ENCODE measurements at regions not wholly inside any gene's neighbourhood (a gene's known extent, or its start where the extent isn't known, plus 50 kb on each side); places are given as distances from the start of the nearest gene placed in this dataset.
"Not testable (repeated sequence)": the region's sequence is repeated elsewhere in the genome, so short reads cannot be mapped to it uniquely, and the experiment has no call there.

DNA sequence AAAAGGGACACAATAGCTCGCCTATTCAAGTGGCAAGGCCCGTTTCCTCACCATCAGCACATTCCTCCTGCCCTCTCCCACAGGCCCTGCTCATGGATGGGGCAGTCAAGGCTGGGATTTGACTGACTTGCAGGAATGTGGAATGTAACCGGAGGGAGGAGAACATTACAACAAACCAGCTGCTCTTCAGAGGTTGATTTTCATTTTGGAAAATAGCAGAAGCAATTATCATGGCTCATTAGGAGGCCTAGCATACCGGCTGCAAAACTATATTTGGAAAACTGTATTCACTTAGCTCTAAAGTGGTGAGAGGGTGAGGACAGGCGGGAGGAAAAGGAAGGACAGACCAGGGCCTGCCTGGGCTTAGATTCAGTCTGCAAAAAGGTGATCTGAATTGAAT lies 283.7 kb downstream of the CD83 start:
- DNase-seq: no peak

DNA sequence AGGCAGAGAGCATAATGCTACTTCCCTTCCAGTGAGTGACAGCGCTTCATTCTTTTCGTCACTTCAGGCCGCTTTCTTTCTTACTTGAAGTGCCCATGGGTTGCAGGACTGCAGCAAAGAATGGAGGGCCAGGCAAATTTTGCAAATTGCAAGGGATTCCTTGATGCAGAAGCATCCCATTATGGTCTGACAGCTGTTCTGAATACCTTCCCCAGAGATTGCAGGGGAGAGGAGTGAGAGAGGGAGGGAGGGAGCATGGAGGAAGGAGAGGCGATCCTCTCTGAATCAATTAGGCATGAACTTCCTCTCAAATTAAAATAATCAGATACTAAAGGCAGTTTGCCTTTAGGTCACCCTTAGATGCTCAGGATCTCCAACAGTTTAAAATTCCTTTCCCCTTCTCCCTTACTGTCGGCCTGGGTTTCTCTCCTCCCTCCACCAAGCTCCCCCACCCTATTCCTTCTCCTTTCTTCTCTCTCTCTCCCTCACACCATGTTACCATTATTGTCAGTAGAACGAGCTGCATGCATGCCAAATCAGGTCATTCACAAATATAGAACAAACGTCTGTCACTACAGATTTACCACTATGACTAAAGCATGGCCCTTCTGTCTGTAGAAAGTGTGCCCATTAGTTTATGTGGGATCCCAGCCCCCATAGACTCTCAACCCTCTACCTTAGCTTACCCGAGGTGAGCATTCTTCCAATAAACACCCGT lies 289.2 kb downstream of the CD83 start:
- DNase-seq: no peak

DNA sequence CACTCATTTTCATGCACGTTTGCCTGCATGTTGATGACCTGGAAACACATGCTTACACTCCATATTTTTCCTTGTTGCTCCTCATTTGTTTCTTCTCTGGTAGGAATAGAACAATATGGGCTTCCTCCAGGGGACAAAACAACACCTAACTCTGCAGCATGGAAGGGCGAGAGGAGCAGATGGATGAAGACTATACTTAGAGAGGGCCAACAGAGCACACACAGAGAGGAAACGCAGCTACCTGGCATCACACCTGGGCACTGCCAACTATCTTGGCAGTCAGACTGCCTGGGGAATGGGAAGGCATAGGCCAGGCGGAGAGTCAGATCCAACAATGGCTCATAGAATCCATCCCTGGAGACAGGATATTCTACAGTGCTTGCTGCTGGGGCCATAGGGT lies 290.9 kb downstream of the CD83 start:
- DNase-seq: no peak

DNA sequence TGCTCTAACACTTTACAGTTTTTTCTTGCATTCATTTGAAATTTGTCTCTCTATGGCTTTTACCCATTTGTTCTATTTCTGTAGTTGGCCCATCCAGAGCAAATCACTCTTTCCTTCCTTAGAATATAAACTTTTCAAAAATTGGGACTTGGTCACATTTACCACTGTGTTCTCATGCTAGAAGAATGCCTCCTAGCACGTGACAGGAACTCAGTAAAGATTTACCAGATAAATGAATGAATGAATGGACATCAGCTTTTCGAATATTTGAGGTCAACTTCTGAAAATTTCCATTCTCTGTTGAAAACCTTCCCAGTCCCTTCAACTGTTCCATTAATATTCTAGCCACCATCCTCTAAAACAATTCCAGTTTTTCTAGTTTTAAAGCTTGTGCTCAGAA lies 294.5 kb downstream of the CD83 start:
- no peak for DNase-seq

DNA sequence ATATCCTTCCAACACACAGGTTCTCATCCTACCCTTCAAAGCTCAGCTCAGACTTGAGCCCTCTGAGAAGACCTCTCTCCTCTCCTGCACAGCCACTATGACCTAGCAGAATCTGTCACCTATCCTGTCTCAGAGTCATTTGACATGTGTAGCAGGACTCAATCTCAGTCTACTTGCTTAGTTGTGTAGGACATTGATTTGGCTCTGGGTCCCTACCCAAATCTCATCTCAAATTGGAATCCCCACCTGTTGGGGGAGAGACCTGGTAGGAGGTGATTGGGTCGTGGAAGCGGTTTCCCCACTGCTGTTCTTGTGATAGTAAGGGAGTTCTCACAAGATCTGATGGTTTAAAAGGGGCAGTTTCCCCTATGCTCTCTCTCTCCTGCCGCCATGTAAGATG lies 297.9 kb downstream of the CD83 start:
- no peak for DNase-seq

DNA sequence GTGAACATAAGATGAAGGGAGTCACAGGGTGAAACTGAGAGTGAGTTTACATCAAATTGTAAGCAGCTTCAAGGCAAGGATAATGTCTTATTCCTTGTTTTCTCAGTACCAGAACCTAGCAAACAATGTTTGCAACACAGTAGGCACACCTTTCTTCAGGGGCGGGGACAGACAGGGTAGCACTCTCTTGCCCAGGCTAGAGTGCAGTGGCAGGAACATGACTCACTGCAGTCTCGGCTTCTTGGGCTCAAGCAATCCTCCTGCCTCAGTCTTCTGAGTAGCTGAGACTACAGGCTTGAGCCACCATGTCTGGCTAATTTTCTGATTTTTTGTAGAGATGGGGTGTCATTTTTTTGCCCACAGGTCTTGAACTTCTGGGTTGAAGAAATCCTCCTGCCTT lies 299.8 kb downstream of the CD83 start:
- DNase-seq: no peak

DNA sequence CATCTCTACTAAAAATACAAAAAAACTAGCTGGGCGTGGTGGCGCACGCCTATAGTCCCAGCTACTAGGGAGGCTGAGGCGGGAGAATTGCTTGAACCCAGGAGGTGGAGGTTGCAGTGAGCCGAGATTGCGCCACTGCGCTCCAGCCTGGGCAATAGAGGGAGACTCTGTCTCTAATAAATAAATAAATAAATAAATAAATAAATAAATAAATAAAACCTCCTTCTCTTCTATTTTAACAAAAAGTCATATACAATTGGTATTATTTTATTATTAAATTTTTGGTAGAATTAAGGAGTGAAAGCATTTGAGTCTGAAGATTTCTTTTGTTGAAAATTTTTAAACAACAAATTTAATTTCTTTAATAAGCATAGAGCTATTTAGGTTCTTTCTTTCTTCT lies 301.7 kb downstream of the CD83 start:
- DNase-seq: not testable (repeated sequence)

DNA sequence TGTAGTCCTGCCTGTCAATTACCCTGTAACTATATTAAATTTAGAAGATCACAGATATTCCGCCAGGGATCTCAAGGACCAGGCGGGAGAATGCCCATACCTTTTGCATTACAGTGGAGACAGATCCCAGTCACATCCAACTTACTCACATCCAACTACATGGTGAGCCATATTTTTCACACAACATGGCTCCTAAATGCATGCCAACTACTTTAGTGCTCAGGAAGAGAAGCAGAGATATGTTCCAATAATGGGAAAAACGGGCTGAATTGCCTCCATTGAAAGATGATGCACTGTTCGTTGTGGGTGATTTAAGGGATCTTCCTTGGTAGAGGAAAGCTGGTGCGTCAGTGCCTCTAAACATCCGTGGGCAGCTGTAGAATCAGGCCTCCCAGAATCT lies 304.5 kb downstream of the CD83 start:
- no peak for DNase-seq

DNA sequence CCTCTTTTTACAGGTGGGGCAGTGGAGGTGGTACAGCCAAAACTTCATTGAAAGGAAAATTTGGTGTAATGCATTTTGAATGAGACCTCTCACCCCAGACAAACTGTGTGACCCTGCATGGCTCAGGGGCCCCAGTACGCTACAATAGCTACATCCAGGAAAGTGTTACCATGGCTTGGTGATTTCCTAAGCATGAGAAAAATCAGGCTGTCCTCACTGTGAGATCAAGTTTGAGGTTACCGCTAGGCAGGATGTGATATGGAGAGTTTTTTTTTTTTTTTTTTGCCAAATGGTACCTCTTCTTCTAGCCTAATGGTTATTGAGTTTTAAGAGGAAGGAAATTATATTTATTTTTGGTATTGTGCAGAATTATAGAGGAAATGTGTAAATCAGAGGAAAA lies 305.3 kb downstream of the CD83 start:
- DNase-seq: no peak

DNA sequence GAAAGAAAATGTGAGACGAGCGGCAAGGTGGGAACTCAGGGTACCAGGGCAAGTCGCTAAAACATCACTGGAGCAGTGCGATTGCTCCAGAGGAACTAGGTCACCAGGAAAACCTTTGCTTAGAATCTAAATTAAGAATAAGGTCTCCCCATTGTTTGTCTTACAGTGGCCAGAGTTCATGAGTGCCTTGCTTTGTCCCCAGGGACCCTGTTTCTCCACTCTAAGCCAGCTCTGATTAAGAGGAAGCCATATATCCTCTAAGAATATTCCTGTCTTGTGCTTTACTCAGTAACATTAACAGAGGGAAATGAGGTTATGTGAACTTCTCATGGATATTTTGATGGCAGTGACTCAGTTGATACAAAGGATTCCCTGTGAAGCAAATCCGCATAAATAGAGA lies 305.8 kb downstream of the CD83 start:
- DNase-seq: no peak

DNA sequence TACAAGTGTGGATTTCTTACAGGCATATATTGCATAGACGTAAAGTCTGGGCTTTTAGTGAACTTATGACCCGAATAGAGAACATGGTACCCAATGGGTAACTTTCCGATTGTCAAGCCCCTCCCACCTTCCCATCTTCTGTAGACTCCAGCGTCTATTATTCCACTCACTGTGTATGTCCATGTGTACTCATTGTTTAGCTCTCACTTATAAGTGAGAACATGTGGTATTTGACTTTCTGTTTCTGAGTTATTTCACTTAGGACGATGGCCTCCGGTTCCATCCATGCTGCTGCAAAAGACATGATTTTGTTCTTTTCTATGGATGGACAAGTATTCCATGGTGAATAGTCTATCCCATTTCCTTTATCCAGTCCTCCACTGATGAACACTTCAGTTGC lies 306.4 kb downstream of the CD83 start:
- DNase-seq: no peak

DNA sequence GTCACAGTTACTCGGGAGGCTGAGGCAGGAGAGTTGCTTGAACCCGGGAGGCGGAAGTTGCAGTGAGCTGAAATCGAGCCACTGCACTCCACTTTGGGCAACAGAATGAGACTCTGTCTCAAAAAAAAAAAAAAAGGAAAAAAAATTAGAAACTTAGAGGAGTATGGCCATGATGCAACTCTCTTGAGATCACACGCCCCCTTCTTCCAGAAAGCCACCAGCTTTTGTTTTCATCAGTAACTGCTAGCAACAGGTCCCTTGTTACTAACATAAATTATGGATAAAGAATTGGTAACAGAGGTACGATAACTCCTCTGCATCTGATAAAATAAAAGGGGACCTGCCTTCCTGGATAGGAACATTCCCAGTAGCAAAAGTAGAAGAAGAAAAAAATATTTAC lies 308.2 kb downstream of the CD83 start:
- DNase-seq: no peak

DNA sequence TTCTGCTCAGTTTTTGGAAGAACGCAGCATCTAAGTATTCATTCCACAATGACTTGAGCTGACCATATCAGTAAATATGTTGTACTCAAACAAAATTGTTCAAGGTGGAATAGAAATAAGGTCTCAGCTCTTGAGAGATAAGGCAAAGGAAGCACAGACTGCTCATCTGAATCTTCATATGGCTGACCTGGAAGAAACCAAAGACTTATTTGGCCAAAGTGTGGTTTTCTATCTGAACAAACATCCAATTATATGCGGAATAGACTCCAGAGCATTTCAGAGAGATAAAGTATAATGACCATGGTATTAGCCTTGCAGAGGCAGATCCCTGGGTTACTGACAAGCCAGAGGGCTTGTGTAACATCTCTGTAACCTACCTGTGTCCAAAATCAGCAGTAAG lies 308.7 kb downstream of the CD83 start:
- DNase-seq: no peak

DNA sequence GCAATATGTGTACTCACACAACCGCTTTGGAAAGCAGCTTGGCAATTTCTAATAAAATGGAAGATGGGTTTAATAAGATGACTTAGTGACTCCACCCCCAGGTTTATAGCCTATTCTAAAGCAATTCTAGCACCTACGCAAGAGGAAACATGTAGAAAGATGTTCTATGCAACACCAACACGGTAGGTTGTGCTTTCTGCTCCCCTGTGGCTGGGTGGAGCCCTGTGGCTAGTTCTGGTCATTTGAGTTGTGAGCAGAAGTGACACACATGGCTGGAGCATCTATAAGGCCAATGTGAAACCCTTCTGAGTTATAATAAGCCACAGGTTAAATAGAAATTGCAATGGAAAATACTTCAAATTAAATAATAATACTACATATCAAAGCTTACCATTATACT lies 310.7 kb downstream of the CD83 start:
- DNase-seq: no peak

DNA sequence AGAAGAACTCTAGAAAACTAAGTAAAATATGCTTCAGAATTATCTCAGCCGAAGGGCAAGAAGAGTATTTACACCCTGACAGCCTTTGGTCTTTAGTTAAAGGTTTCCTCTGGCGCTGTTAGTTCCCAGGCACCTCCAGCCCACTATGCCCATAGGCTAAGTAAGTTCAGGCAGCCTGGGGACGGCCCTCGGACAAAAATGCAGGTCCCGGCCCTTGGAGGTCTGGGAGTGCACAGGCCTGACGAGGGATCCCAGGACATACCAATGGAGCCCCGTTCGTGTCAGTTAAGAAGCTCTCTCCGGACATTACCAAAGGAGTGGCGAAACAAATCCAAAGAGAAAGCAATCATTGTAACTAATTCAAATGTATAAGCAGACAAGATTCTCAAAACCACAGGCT lies 311.8 kb downstream of the CD83 start:
- no peak for DNase-seq

DNA sequence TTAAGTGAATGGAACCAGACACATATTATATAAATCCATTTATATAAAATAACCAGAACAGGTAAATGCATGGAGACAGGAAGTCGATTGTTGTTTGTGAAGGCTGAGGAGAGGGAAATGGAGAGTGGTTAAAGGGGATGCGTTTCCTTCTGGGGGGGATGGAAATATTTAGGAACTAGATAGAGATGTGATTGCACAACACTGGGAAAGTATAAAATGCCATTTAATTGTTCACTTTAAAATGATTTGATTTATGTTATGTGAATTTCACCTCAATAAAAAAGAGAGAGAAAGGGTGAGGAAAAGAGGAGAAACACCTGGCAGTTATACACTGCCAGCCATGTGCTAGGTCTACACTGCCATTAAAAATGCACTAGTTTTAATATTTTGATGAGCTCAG lies 312.6 kb downstream of the CD83 start:
- DNase-seq: no peak

DNA sequence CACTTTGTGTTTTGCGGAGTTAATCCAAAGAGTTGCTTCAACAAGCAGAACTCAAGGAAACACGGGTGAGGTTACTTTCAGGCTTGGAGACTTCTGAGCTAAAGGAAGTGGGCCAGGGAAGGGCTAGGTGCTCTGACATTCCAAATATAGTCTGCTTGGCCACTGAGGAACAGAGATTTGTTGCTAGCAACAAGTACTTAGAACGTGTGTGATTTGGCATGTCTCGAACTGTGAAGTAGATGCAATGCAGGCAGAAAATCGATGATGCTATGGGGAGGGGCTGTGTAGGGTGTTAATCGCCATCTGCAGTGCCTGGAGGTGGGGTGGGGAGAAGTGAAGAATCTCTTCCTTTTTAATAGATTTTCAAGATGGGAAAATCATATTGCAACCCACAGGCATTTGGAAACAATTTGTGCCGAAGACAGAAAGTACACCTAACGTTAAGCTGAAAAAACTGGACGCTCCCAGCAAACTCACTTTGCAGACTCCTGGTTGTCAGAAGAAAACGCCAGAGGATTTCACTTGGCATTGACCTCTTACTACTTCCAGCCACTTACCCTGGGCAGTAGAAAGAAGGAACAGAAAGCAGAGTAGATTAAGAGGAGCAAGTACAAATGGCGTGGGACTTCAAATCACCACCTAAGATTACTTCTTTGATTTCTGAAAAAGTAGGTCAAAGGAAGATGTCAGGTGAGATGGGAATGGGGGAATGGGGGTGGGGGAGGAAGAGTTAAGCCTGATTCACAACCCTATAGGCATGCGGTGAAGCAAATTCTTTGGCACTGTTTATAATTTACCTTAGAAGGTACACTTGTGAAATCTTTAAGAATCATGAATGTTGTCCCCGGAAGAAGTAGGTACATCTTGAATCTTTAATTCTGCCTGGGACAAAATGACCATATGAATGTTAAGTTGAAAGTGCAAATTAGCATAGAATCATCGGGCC lies 314.1 kb downstream of the CD83 start:
- no peak for DNase-seq

DNA sequence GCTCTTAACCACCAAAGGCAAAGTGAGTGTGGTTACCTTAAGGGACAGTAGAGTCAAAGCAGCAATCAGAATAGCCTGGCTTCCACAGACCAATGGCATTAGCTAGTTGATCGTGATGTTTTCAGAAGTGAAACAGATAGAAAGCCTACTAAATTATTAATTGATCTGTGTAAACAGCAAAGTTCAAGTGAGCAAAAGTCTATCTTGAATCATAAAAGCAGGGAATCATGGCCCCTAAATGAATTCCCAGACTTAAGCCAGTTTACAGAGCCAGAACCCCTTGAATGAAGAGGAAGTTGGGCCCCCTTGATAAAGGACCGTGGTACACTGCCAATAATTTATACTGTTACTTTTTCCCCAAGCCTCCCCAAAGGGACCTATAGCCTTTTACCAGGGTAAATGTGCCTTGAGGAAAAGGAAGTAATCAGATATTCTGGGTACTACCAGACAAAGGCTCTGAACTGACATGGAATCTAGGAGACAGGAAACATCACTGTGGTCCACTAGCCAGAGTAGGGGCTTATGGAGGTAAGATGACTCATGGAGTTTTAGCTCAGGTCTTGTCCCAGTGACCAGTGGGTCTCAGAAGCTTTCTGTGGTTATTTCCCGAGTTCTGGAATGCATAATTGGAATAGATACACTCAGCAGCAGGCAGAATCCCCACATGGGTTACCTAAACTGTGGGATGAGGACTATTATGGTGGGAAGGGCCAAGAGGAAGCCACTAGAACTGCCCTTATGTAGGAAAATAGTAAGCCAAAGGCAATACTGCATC lies 317.5 kb downstream of the CD83 start:
- DNase-seq: no peak

DNA sequence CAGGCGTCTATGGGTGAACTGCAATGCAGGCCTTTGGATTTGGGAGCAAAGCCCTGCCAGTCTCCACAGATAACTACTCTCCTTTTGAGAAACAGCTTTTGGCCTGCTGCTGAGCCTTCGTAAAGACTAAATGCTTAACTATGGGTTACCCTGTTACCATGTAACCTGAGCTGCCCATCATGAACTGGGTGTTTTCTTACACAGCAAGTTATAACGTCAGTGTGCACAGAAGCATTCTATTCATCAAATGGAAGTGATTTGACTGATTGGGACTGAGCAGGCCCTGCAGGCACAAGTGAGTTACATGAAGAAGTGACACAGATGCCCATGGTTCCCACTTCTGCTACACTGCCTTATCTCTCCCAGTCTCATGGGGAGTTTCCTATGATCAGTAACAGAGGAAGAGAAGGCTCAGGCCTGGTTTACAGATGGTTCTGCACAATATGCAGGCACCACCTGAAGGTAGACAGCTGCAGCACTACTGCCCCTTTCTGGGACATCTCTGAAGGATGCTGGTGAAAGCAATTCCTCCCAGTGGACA lies 319.1 kb downstream of the CD83 start:
- DNase-seq: no peak

DNA sequence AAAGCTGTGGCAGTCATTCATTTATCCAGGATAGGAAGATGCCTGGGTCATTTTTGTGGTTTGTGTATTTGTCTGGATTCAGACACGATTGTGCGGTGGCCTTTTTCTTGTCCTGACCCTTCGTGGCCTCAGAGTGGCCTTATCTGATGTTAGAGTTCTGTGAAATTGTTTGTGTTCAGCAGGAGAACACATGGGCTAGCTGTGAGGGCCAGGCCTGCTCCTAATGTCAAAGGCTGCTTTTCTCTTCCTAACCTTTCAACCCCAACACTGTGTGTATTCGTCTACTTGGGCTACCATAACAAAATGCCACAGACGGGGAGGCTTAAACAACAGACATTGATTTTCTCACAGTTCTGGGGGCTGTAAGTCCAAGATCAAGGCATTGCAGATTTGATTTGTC lies 321.8 kb downstream of the CD83 start:
- DNase-seq: no peak

DNA sequence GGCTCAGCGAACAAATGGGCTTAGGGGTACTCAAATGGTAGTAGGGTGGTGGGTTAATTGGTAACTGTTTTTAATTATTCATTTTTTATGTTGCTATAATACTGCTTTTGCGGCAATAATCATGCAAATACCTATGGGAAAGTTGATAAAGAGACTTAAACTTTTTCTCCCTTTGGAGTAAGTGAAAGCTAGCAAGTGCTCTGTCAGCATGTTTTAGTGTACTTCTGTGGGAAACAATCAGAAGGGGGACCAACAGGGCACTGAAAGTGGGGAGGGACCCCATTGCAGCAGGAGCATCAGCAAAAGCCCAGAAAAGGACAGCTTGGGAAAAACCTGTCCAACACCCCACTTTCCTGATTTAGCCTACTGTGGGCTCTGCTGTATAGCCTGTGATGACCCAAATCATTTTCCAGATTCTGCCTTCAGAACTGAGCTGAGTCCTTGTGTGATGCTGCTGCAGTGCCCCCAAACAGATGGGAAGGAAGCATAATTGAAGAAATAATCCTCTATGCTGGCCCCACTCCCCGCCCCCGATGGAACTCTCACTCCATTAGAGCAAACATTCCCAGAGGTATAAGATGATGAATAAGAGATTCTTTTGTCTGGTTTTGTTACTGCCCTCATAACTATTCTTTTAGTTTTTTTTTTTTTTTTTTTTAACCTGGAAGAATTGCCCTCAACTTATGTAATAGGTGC lies 322.8 kb downstream of the CD83 start:
- no peak for DNase-seq

DNA sequence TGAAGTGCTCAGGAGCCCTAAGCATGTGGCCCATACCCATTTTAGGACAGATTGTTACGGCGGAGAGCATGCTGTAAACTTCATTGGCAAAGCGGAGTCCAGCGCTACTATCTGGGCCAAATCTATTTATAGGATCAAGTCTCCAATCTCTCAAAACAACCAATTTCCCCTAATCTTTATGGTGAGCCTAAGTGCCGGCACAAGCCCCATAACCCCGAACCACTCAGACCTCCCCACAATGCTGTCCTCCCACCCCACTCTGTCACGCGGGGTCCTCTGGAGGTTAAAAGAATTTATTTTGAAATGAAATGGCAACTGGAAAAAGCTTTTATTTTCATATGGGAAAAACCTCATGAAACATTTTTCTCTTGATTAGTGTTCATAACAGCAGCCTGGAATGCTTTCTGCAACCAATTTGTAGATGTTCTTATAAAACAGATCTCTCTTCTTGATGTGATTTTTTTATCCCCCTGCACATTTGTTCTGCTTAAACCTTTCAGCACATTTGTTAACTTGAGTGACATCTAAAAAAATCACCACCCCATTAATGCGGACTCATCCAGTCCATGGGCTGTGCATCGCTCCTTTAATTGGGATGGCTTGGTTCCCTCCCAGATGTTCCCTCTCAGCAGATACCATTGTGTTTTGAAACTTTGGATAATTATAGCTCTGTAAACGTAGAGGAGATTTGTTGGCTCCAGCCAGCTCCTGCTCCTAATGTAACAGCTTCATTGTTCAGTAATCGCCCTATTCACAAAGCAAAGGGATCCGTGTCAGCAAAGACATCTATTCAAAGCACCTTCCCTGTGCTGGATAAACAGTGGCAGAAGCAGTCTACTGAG lies 323.6 kb downstream of the CD83 start:
- DNase-seq: no peak
